GM18909 (cell line): ENCODE measurements at regions not wholly inside any gene's neighbourhood (a gene's known extent, or its start where the extent isn't known, plus 50 kb on each side); places are given as distances from the start of the nearest gene placed in this dataset.
"Not testable (repeated sequence)": the region's sequence is repeated elsewhere in the genome, so short reads cannot be mapped to it uniquely, and the experiment has no call there.

Source experiments
- ATAC-seq: cut with Tn5 transposase; IDR thresholded peaks from one replicate; pipeline ENCODE4 v1.9.1; 2021; ENCODE audit warnings: mild to moderate bottlenecking; ENCODE audit not compliant: unreplicated experiment, poor library complexity

DNA sequence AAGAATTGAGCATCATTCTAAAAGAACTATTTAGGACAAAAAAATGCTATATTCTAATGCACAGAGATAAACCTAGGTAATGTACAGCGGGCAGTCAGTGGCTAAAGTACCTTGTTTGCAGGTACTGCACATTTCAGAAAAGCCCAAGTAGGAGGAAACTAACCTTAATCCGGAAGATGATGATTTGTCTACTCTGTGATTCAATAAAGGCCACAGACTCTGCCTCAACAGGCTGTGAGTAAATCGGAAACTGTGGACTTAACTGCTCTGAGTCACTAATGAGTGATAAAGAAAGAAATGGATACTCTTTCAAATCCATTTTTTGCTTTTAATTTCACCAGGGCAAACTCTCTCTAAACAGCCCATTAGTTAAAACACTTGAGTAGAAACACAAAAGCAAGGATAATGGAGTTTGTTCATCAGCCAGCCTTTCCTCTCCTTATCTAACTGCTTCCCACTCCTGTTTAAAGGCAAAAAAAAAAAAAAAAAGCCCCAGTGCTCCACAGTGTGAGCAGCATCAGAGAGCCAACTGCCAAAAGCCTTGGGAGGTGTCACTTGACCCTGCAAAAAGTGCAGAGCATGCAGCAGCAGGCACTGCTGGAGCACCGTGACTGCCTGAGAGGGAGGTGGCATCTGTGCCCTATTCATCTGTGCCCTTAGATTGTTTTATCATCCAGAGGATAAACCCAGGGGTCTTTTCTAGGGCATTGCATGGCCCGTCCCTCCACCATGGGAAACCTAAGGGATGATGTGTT, 187.7 kb downstream of the SATB1 start:
- peak; percentile 91 for ATAC-seq

DNA sequence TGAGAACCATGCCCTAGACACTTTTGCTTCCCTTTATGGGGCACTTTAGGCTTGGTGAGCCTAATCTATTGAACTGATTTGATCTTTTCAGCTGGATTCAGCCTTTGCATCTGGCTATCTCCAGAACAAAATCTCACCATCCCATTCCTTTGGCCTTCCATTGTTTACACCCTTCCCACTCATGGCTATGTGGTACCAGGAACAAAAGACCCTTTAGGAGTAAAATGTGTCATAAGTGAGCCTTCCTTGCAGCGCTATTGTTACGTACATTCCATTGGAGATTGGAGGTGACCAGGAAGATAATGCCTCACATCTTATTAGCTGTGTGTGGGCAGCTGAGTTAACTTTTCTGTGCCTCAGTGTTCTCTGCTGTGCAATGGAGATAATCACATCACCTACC, 188.4 kb downstream of the SATB1 start:
- ATAC-seq = no peak

DNA sequence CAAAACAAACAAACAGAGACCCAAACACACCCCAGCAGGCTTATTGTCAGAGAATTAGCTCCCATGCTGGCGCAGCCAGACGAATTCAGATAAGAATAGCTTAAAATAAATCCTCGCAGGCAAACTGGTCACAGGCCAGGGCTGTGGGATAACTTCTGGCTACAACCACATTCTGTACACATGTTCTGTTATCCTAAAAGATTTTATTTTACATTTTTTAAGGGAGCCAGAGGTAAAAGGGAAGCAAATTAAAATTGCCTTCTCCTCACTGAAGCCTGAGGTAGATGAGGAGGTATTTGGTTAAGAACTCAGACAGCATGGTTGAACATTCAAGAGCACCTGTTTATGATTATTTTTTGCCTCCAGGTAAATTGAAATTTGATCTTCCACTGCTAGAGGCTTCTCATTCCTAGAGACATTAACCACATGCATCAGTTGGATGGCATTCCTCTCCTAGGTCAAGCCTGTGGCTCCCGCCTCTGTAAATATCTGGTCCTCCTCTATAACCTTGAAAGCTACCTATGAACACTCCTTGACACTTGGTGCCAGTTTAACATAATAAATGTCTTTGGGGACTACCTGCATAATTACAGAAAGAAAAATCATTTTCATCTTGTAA, 190.3 kb downstream of the SATB1 start:
- ATAC-seq = no peak

DNA sequence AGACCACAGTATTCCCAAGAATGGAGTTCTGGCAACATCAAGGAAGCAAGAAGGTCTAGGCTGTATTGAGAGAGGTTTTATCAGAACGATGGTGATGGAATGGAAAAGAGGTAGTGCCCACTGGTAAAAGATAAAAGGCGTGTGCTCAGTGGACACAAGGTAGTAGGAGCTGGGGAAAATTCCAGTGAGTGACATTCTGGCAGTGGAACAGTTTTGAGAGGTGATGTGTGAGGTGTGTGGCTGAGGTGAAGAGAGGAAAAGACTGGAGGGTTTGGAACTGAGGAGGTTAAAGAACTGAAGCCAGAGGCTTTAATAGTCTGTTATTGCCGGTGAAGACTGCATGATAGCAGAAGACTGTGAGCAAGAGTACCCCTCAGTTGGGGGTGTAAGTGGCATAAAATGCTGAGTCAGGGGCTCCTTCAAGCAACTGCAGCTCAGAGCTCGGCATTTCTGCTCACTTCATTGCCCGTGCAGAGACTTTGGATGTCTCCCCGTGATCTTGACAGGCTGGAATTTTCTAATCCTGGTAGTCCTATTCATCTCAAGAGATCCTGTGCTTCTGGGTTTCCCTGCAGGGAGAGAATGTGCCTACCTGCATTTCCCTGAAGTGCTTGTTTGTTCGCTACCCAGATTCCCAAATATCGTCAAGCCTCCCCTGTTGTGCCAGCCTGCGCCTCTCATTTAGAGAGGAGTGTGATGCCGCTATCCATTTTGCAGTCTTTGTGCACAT, 191.0 kb downstream of the SATB1 start:
- no peak for ATAC-seq

DNA sequence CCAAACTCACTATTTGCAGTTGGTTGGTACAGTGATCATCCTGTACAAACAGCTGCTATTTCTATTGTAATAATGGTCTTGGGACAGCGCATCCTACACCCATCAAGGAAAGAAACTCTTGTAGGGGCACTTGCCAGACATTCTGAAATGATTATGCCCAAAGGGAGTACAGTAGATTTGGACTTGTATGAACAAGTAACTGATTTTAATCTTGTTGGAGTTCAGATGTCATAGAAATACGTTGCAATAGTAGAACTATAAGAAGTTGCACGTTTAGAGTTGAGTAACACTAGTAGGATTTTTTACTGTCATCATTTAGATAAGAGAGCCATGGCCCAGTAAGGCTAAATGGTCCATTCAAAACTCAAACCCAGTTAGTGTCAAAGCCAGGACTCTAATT, 192.8 kb downstream of the SATB1 start:
- ATAC-seq = no peak

DNA sequence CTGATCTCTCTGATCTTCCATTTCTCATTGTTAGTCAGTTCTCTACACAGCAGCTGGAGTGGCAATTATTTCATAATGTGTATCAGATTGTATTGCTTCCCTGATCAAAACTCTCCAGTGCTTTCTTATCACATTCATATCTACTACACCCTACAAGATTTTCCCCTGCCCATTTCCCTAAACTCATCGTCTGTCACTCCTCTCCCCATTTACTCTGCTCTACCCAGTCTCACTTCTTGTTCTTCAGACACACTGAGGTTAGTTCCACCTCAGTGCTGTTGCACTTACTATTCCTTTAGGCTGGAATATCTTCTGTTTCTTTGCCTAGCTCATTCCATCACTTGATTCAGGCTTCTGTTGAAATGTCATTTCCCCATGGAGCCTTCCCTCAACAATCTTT, 197.1 kb downstream of the SATB1 start:
- no peak for ATAC-seq

DNA sequence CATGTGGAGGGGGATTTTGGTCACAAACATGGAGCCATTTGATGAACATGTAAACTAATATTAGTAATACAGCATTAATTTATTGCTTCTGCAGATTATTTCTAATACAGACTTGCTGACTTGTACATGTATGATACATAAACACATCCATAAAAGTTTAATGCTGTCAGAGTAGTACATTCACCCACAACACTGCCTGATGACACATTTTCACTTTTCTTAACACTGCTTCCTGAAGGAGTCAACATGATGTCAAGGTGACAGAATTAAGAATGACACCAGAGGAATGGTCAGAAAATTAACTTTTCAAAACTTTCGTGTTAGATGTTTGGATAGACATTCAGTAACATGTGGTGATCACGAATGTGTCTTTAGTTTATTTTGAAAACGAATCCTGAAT, 199.4 kb downstream of the SATB1 start:
- ATAC-seq = no peak

DNA sequence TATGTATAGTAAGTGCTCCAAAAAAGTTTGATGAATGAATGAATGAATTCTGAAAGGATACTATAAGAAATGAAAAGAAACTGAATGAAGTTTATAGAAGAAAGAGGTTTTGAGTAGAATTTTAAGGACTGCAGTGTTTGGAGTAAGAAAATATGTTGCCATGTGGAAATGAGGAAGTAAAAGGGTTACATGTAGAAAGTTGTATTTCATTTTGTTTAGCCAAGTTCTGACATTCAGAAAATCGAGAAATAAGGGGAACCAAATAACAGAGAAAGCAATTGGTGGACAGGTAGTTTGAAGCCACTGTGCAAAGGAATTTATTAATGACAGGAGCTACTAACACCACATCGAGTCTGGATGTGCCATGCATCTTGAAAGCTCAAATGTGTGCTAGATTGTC, 200.7 kb downstream of the SATB1 start:
- no peak for ATAC-seq

DNA sequence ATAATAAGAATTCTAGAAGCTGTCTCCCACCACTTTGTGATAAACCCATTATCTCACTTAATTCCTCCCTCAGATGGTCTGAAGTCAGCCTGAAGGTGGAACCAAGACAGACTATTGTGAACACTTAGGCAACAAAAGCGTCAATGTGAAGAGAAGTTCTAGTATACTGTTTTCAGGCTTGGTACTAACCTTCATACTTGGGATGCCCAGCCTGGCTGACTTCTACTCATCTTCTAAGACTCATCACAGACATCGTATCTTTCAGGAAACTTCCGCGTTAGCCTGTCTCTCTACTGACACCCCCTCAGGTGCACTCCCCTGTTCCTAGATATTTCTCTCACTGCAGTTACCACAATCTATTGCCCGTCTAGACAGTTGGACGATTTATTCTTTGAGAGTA, 201.2 kb downstream of the SATB1 start:
- peak; percentile 40 for ATAC-seq

DNA sequence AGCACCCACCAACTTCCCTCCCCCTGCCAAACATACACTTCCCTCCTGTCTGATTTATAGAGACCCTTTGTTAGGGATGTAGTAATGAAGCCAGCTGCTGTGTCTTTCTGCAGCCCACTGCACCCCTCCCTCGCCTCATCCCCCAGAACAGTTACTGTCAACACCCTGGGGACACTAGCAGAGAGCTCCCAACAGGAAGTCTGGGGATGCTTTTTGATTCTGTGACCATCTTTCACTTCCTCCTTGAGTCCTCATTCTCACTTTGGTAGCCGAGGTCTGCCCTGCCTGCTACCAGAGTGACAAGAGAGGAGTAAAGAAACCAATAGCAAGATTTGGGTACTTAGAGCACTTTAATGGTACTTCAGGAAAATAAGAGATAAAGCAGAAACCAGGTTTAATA, 201.6 kb downstream of the SATB1 start:
- peak; percentile 99 for ATAC-seq

DNA sequence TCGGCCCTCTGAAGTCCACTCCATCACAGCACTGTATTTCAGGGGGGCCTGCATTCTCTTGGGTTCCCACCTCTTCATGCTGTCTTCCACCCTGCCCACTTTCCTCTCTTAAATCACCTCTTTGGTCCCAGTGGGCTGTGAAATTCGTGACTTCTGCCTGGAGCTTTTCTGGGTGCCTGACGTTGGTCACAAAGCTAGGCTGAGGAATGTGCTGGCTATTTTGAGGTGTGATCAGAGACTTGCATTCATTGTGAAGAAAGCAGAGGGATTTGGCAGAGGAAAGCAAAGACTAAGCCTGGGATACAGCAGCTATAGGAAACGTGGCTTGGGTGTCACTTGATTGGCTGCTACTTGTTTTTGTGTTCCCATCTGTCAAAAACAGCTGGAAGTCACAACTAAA, 202.5 kb downstream of the SATB1 start:
- no peak for ATAC-seq

DNA sequence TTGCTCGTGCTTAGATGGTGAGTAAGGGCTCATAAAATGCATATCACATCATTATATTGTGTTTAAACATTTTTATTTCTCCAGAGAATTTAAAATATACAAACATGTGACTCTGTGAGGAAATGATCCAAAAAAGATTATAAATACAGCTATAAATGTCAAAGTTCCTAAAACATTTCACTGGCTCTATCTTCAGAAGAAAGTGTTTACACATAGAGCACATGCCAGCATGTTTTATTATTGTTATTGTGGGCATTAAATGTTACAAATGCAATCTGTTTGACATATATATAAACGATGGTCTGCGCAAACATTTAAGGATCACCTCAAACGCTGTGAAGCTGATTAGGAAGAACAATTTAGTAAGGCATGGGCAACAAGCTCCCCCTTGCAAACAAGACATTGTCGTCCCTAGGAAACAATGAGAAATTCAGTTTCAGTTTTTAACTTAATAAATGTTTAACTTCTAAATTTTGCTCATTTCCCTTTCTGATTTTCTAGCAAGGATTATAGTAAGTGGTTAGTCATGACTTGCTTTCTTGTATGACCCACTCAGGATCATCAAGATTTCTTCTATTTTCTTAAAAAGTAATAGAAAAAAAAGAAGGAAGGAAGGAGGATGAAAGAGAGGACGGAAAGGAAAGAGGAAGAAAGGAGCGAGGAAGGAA, 207.5 kb downstream of the SATB1 start:
- peak; percentile 62 for ATAC-seq

DNA sequence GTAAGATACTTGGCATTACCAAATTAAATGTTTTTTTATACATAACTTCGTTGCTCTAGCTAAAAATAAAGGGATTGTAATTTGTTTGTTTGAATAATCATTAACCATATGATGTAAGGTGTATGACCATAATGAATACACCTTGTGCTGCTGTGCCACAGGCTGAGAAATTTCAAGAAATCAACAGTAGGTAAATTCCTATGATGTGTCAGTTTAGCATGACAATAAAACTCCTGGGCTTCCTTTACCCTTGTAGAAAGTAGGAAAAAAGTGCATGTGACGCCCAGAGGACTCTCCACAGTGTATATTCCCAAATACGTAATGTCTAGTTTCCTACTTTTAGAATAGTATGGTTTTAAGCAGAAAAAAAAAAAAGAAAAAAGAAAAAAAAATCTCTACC, 208.1 kb downstream of the SATB1 start:
- ATAC-seq = no peak

DNA sequence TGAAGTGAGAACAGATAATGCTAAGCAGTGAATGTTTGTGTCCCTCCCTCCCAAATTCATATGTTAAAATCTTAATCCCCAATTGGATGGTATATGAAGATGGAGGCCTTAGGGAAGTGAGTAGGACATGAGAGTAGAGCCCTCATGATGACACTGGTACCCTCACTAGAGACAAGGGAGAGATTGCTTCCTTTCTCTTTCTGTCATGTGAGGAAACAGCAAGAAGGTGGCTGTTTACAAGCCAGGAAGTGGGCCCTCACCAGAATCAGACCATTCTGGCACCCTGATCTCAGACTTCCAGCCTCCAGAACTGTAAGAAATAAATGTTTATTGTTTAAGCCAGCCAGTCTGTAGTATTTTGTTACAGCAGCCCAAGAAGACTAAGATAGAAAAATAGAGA, 209.5 kb downstream of the SATB1 start:
- no peak for ATAC-seq

DNA sequence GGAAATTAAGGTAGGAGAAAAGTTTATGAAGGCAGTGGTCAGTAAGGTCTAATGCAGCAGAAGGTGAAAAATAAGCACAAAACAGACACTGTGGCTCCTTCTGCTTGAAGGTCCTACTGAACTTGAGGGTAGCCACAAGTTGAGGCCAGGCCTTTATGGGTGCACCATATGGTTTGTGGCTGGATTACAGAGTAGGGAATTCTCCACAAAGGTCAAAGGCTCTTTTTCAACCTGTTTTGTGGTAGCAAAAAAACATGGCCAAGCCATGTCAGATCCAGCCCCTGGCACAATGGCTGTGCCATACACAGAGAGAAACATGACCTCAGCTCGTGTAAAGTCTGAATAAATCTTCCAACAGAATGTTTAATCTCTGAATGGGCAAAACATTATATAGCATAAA, 214.0 kb downstream of the SATB1 start:
- ATAC-seq = no peak

DNA sequence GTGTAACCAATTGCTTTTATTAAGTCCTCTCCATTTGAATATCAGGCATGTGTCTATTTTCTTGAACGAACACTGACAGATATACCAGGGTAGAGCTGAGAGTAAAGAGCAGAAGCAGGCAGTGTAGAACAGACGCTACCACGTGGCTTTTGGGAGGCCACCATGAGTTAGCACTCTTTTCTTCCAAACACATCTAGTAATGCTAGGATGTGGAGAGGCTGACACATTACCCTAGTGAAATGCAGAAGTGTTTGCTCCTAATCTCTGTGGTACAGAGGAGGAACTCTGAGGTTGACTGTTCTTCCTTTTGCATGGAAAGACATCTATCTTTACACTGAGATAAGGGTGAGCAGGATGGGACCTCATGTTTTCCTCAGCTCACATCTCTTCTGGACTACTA, 216.3 kb downstream of the SATB1 start:
- no peak for ATAC-seq

DNA sequence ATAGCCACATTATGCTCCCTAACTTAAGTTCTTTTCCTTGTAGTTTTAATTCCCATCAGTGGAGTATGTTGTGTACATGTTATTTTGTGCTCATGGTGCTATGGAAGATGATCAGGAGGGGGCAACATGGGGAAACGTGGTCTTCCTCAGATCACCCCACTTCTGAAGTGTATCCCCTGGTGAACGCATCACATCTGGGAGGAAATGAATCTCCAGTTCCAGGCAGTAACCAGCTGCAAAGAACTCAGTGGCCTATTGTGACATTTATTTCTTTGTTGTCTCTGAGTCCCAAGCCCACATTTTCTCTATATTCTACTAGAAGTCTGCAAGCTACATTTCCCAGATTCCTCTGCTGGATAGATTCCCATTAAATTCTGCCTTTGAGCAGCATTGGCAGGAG, 217.0 kb downstream of the SATB1 start:
- ATAC-seq = no peak

DNA sequence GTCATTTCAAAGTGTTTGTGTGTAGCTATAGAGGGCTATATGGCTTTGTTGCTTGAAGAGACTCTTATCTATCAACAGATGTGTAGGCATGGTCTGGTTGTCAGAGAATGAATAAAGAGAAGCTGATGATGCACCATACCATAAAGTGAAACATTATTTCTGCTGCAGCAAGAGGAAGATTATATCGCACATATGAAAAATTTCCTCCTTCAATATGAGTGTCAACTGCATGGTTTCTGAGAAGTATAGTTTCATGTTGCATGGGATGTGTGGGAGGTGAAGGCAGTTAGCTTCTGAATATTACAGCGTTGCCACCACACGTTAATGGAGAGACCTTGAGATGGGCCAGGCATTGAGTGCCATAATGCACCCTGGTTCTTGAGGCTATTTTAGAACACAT, 217.9 kb downstream of the SATB1 start:
- ATAC-seq = no peak

DNA sequence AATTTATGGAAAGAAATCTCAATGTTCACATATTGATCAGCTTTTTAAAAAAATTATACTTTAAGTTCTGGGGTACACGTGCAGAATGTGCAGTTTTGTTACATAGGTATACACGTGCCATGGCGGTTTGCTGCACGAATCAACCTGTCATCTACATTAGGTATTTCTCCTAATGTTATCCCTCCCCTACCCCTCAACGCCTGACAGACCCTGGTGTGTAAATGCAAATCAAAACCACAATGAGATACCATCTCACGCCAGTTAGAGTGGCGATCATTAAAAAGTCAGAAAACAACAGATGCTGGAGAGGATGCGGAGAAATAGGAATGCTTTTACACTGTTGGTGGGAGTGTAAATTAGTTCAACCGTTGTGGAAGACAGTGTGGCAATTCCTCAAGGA, 219.4 kb downstream of the SATB1 start:
- ATAC-seq = not testable (repeated sequence)

DNA sequence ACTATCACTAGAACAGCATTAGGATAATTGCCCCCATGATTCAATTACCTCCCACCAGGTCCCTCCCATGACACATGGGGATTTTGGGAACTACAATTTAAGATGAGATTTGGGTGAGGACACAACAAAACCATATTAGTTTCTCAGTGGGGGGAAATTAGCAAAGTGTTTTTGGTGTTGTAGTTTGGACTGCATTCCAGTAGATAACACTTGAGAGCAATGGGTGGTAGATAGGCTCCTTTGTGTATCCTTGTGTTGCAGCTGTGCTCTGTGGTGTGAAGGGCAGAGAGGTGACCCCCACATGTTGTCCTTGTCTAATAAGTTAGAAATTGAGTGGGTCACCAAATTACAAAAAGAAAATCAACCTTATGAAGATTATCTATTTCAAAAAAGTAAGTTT, 223.8 kb downstream of the SATB1 start:
- no peak for ATAC-seq

DNA sequence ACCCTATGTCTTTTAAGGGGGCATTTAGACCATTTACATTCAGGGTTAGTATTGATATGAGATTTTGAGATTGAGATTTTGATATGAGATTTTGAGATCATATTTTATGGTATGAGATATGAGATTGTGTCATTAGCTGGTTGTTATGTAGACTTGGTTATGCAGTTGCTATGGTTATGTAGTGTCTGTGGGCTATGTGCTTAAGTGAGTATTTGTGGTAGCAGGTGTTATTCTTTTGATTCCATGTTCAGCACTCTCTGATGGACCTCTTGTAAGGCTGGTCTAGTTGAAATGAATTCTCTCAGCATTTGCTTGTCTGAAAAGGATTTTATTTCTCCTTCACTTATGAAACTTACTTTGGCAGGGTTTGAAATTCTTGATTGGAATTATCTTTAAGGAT, 225.4 kb downstream of the SATB1 start:
- no peak for ATAC-seq
